Hepatic stellate cell (primary cell): ENCODE measurements at regions not wholly inside any gene's neighbourhood (a gene's known extent, or its start where the extent isn't known, plus 50 kb on each side); places are given as distances from the start of the nearest gene placed in this dataset.

Experiments used
- DNase-seq: peaks from one replicate; pipeline ENCODE4 v3.0.0; 2011; ENCODE audit warnings: low spot score

DNA sequence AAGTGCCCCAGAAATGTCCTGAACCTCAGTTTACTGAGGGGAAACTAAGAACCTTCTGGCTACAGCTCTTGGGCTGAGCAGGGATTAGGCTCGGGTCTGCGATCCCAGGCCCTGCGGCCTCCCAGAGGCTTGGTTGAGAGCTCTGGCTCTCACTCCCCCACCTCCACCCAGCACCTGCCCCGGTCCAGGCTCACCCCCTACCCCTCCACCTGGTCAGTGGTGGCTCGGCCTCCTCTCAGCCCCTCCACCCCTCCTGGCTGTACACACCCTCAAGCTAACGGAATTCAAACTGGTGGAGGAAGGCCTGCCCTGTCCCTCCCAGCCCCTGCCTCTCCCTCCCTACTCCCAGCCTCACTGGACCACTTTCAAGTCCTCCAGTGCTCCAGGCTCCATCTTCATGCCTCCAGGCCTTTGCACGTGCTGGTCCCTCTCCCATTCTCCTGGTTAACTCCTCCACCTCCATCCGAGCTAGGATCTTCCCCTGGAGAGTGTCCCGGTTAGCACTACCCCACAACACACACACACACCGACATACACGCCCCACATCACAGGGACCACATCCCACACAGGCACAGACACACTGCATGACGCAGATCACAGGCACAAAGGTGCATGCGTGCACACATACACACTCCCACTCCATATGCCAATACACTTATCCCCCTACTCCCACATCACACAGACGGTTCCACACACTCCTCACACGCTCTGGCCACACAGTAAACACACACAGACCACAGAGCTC is 130.9 kb downstream of the C9orf50 start:
- no peak for DNase-seq

DNA sequence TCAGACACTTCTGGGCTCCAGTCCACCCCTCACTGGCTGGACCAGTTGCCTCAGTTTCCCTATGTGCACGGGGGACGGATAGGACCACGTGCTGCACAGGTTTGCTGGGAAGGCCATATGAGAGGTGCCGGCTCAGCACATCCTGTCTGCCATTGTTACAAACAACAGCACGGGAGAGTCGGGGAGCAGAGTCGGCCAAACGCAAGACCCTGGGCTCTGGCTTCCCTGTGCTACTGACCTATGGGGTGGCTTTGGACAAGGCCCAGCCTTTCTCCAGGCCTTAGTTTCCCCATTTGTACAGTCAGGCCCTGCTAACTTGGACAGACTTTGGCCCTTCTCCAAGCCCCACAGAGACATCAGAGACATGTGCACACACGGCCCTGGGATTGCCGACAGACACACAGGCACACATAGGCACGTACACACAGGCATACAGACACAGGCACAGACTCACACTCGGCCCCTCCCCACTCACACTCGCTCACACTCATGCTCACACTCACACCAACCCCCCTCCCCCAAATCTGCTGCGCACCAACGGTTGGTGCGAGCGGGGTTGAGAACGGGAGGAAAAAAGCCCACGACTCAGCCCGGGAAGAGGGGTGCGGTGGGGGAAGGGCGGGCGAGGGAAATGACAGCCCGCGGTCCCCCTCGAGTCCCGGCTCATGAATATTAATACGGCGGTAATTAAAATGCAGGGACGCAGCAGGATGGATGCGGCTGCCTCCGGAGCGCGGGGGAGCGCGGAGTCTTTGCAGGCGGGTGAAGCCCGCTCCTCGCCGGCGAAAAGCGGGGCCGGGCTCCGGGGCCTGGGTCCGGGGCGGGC is 133.0 kb downstream of the C9orf50 start:
- DNase-seq, result no peak

DNA sequence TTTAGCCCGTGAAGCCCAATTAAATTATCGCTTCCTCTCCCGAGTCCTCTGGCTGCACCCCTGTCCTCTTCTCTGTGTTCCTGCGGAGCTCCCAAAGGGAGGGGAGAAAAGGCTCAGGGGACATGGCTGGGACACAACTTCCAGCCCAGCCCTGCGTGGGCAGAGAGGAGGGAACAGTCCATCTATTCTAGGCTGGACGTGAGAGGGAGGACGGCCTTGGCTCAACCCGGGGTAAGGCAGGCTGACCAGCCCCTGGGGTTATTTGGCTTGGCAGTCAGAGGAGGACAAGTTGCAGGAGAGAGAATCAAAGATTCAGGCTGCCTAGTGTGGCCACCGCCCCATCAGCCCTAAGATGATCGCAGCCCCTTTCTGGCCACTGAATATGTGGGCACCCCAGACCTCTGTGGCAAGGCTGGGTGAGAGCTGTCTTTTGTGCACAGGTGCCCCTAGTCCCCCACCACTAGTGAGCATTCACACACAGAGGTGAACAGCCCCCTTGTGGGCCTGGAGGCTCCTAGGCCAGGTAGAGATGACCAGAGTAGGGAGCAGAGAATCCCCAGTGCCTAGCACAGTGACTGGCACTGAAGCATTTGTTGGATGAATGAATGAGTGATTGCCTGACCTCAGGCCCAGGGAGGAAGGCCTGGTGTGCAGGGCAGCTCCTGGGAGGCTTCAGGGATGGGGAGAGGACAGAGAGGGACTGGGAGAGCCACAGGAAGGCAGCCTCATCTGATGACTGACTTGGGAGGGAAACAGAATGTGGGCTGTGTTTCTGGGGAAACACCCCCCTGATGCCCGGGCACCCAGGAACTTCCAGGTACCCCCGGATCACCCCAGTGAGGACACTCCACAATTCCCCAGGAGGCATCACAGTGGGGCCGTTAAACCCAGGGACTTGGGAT is 133.9 kb downstream of the C9orf50 start:
- DNase-seq, result peak; percentile 58

DNA sequence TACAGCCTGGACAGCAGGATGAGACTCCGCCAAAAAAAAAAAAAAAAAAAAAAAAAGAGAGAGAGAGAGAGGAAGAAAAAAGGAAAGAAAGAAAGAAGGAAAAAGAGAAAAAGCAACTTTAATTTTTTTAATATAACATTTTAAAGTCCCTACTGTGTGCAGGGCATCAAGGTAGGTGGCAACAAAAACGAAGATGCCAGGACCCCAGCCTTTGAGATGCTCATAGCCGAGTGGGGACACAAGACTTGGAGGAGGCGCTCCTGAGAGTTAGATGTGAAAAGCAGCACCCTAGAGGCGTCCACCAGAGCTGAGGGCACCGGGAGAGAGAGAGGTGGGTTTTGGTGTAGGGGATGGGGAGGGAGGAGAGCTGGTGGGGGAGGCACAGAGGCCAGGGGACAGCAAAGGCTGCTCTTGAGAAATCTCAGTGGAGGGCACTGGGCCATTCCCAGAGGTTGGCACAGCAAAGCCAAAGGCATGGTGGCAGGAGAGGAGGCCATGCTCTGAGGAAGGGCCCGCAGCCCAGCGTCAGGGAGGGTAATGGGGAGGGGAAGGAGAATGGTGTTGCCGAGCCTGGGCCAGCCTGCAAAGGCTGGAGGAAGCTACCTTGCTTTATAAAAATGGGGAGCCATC is 135.6 kb downstream of the C9orf50 start:
- DNase-seq, result no peak

DNA sequence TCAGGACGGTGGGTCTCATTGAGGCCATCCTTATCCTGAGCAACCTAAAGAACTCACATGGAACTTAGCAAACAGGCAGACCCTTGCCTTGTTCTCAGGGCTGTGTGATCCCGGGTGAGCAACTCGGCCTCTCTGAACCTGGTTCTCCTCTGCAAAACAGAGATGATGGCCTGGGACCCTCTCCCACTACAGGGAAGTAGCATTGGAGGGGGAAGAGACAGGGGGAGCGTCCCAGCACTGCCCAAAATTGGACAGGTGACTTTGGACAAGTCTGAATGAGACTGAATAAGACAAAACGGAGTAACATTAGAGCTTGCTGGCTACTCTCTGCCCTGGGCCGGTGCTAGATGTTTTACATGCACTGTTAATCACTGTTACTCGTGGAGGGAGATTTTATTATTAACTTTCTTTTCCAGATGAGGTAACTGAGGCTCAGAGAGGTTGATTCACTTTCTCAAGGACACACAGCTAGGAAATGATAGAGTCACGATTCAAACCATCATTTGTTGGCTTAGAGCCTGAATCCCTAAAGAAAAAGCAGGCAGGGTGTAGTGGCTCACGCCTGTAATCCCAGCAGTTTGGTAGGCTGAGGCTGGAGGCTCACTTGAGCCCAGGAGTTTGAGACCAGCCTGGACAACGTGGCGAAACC is 136.4 kb downstream of the C9orf50 start:
- no peak for DNase-seq

DNA sequence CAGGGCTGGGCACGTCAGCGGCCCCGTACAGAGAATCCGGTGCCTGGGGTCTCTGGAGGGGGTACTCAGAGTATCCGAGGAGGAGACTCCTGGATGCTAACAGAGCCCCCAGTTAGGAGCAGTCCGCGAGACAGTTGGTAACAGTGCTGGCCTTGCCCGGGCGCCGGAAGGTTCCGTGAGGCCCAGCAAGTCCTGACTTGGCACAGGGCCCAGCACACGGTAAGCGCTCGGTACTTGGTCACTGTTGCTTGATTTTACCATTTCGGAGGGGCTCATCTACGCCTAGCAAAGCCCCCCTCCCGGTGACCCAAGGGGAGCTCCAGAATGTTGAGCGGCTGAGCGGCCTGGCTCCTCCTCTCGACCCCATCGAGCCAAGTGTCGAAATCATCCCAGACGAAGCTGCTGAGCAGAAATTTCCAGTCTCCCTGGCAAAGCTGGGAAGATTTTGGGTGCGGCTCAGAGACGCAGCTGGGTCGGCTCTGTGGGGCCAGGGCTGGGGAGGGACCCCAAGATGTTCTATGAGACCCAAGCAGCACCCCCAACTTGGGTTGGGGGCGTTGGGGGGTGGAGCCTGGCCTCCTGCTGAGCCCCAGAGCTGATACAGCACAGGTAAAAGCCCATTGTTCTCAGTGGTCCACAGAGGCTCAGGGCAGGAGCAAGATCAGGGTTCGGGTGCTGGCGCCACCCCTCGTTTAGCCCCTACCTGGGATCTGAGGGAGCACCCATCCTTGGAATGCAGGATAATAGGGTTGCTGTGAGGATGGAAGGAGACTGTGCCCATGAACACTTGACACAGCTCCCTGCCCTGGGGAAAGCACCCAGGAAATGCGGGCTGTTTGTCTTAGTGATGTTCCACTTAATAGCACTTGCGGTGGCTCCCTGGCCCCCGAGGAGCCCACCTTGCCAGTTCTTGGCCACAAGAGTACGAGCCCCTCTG is 137.2 kb downstream of the C9orf50 start:
- DNase-seq, result peak; percentile 91

DNA sequence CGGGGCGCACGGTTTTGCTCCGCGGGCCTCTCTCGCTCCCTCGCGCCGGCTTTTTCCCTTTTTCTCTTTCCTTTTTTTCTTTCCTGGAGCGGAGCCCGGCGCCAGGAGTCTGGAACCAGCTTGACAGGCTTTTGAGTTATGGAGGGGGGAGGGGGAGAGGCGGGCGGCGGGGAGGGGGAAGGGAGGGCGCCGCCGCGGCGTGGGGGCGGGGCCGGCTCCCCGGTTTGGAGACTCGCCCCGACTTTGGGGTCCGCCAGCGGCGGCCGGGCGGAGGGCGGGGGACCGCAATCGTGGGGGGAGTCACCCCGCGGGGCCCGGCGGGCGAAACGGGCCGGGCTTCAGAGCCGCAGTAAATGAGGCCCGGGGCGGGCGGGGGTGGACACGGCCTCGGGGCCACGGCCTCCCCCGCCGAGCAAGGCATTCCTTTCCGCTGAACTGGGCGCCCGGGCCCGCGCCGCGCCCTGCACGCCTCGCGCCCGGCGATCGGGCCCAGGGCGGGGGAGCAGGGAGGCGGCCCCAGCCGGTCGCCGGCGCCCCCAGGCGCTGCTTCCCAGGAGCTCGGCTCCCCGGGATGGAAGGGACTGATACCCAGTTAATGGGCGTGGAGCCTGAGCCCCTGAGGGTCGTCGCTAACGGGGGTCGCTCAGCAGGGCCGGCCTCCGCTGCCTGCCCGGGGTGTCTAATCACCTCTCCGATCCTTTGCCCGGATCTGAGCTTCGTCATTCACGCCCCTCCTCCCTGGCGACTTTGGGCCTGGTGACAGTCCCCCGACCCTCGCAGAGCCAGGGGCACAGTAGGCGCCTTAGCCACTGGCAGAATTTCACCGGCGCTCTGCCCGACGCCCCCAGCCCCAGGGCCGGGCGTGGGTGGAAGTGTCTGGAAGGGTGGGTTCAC is 138.1 kb downstream of the C9orf50 start:
- peak; percentile 93 for DNase-seq

DNA sequence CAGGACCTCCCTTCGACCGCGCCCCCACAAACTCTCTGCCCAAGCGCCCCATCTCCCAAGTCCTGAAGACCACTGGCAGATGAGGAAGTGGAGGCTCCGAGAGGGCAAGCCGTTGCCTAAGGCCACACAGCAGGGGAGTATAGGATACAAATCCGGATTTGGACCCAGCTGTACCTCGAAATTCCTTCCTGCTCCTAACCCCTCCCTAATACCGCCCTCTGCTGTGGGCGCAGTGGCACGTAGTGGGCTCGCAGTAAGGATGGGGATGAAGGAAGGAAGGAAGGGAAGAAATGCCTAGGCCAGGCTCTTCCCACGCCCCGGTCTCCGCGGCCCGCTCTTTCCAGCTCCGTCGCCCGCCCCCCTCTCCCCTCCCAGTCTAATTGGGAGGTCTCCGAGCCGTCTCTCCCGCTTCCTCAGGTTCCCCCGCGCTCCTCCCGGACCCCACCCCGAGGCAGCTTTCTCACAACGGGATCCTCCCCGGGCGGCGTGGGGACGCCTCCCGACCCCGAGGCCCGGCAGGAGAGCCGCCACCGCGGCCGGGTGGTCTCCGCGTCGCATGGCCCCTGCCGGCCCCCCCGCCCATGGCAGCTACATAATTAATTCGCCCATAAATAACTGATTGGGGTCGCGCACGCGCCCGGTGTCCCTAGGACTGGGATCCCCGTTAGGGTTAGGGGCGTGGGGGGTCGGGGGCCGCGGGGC is 138.9 kb downstream of the C9orf50 start:
- no peak for DNase-seq

DNA sequence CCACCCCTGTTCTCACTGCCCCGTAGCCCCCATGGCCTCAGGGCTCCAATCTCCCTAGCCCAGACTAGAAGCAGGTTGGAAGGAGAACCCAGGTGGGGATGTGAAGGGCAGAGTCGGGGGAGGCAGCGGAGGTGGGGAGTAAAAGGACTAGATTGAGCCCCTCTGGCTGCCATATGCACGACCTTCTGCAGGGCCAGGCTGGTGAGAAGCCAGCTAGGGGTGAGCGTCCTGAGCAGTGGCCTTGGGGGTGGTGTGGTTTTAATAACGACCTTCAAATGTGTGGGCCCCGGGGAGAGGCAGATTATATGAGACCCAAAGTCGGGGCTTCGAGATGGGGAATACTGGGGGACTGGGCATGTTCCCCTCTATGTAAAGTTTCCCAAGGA is 139.5 kb downstream of the C9orf50 start:
- no peak for DNase-seq

- DNase-seq, result no peak
Measured at GRCh38 chr9:129480745-129481144, 140.2 kb downstream of the C9orf50 start.

DNA sequence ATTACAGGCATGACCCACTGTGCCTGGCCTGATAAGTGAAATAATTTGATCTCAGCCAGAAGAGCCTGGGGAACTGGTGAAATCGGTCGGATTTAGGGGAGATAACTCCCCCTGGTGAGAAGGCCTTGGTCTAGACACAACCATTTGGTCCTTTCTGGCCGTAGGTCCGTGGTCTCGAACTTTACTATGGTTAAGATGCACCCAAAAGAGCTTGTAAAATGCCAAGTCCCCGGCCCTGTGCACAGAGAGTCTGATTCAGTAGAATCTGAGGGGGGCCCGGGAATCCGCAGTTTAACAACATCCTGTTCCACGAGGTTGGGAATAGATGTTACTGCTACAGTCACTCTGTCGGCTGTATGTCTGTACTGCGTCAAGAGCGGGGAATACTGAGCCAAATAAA is 140.7 kb downstream of the C9orf50 start:
- DNase-seq, result peak; percentile 61

GRCh38 chr9:129479631-129480011 is 141.3 kb downstream of the C9orf50 start:
- DNase-seq, result no peak

DNA sequence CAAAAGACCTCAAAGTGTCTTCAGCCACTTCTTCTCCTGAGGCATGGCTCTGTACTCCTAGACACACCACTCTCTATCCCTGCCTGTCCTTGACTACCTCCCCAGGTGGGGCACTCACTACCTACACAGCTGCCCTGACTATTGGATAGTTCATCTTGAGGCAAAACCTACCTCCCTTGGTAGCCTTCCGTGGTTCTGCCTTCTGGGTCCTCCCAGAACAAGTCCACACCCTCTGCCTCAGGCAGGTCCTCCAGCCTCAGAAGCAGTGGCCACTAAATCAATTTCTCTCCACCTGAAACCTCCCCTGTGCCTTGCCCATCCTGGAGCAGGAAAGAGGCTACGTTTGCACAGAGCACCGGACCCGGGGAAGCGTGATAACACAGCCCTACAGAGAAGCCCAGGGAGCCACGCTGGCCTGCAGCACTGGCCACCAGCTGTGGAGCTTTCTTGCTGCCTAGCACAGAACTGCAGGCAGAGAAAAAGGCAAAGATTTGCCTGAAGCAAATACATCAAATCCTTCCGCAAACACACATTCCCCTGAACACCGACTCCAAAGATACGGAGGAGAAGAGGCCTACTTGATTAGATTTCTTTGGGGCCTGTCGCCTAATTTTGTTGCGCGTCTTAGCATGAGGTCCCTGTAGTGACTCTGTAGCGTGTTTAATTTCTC is 141.8 kb downstream of the C9orf50 start:
- DNase-seq, result no peak

DNA sequence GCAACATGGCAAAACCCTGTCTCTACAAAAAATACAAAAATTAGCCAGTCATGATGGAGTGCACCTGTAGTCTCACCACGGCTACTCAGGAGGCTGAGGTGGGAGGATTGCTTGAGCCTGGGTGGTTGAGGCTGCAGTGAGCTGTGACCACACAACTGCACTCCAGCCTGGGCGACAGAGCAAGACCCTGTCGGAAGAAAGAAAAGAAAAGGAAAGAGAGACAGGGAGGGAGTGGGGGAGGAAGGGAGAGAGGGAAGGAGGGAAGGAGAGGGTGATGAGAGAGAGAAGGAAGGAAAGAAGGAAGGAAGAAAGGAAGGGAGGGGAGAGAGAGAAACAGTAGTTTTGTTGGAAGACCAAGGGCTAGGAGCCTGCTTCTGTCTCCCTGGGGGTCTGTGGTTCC is 142.4 kb downstream of the C9orf50 start:
- no peak for DNase-seq

GRCh38 chr9:129476821-129477611 is 143.9 kb downstream of the C9orf50 start:
- no peak for DNase-seq

DNA sequence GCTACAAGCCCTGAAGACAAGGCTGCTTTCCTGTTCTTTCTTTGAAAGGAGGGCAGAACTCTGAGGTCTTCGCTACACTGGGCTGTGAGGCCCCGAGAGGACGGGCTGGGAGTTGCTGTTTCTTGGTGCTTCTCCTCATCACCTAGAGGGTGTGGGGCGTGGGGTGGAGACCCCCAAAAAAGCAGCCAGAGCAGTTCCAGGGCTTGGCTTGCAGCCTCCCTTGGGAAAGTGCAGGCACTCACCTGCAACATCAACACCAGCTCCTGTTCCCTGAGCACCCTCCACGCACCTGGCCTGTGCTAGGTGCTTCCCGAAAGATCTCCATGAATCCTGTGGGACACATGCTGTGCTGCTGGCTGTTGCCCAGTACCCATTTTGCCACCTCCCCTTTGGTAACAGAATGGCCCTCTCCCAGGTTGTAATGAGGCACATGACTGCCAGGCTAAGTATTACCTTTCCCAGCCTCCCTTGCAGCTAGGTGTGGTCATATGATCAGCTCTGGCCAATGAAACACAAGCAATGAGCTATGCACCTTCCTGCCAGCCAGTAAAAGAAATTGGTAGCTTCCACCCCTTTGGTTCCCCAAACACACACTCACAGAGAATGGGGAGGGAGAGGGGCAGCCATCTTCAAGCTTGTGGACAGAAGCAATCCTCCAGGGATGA is 146.0 kb downstream of the C9orf50 start:
- DNase-seq, result no peak
